Hepatocyte (in vitro differentiated cells): ENCODE measurements at regions not wholly inside any gene's neighbourhood (a gene's known extent, or its start where the extent isn't known, plus 50 kb on each side); places are given as distances from the start of the nearest gene placed in this dataset.

Source experiments
- EZH2phosphoT487 ChIP-seq: fragments of 200-600 bp; sonication (generic); IDR thresholded peaks from one replicate; pipeline ENCODE4 v1.6.1; 2018; ENCODE audit warnings: antibody characterized with exemption, mild to moderate bottlenecking, low read depth, moderate library complexity; ENCODE audit not compliant: unreplicated experiment, severe bottlenecking
- TF ChIP-seq, protein P1 (sequence below): fragments of 200-600 bp; sonication (generic); IDR thresholded peaks from 2 replicates; pipeline ENCODE4 v1.5.1; 2016; ENCODE audit warnings: antibody characterized with exemption, mild to moderate bottlenecking; ENCODE audit not compliant: poor library complexity

DNA sequence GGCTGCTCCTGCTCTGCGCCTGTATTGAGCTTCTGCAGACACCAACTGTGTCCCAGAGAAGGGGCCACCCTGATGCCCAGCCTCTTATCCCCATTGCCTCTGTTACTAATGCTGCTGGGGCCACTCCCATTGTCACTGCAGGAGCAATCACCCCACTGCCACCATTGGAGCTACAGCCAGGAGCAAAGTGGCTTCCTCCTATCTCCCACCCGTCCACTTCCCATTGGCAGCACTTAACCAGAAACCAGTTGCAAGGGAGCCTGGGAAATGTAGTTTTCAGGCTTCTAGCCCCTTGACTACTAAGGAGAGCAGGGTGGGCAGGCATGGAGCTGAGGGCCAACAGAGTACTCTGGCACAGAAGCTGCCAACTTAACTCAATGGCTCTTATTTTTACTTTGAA is 55.9 kb upstream of the KLF13 start:
- TF ChIP-seq, protein P1, sequence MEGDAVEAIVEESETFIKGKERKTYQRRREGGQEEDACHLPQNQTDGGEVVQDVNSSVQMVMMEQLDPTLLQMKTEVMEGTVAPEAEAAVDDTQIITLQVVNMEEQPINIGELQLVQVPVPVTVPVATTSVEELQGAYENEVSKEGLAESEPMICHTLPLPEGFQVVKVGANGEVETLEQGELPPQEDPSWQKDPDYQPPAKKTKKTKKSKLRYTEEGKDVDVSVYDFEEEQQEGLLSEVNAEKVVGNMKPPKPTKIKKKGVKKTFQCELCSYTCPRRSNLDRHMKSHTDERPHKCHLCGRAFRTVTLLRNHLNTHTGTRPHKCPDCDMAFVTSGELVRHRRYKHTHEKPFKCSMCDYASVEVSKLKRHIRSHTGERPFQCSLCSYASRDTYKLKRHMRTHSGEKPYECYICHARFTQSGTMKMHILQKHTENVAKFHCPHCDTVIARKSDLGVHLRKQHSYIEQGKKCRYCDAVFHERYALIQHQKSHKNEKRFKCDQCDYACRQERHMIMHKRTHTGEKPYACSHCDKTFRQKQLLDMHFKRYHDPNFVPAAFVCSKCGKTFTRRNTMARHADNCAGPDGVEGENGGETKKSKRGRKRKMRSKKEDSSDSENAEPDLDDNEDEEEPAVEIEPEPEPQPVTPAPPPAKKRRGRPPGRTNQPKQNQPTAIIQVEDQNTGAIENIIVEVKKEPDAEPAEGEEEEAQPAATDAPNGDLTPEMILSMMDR = no peak
- TF ChIP-seq EZH2phosphoT487 = no peak
